ENCODE measurements at regions not wholly inside any gene's neighbourhood (a gene's known extent, or its start where the extent isn't known, plus 50 kb on each side); places are given as distances from the start of the nearest gene placed in this dataset.

DNA sequence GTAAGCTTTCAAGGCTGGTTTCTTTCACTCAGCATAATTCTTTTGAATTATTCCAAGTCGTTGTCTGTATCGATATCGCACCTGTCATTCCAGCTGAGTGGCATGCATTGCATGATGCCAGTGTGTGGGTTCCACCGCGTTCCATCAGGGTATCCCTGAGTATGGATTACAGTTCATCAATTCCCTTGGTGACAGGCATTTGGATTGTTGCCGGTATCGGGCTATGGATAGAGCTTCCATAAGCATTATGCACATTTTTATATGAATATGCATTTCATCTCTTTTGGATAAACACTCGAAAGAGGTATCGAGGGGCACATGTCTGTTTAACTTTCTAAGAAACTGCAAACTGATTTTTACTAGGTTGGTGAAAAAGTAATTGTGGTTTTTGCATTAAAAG, 698.8 kb downstream of the BRD1 start:
- DNase-seq, result no peak
- Histone ChIP-seq H3K4me2 (replicated peaks; ENCODE audit: low read depth, low read length, poor library complexity, severe bottlenecking) (no peak overlapping the region), H3K27ac (ENCODE audit: low read length in 2 of 2) (no peak overlapping the region), H3K4me3 (ENCODE audit: control extremely low read depth in 1 of 5, extremely low read depth in 1 of 5, insufficient read depth in 1 of 5, low read depth in 2 of 5, low read length in 4 of 5) (no peak overlapping the region), H3K27me3 (replicated peaks in 1 of 4; ENCODE audit: control extremely low read depth in 1 of 4, control insufficient read depth in 3 of 4, insufficient read depth in 4 of 4, low read length in 3 of 4) (no peaks in the 10 kb centered on the region), H3K36me3 (replicated peaks in 1 of 2; ENCODE audit: control extremely low read depth in 1 of 2, control insufficient read depth in 1 of 2, extremely low read depth in 1 of 2, insufficient read depth in 2 of 2, low read length in 1 of 2) (no peaks in the 10 kb centered on the region), H3K9me3 (ENCODE audit: control extremely low read depth in 1 of 3, control insufficient read depth in 2 of 3, insufficient read depth in 1 of 3, low read length in 2 of 3) (no peaks in the 10 kb centered on the region), H3K9ac (ENCODE audit: low read length) (no peak overlapping the region), H2AFZ (ENCODE audit: insufficient read depth, low read depth, low read length, poor library complexity, severe bottlenecking) (no peak overlapping the region), H3K4me1 (ENCODE audit: control insufficient read depth in 2 of 2, insufficient read depth in 2 of 2, low read length in 2 of 2) (no peaks in the 10 kb centered on the region), H3K79me2 (ENCODE audit: control insufficient read depth, insufficient read depth, low read length) (no peaks in the 10 kb centered on the region), H4K20me1 (ENCODE audit: control insufficient read depth, insufficient read depth, low read length, poor library complexity, severe bottlenecking) (no peaks in the 10 kb centered on the region)
- no peak for ATAC-seq (ENCODE audit: low read depth)
- POLR2A ChIA-PET, result no interaction called here
- TF ChIP-seq EZH2 (IDR thresholded peaks at IDR 0.05; ENCODE audit: borderline replicate concordance, insufficient read depth, low read depth, low read length, poor library complexity, severe bottlenecking) (no peak), CTCF (IDR thresholded peaks at IDR 0.05) (no peak)
- CTCF ChIA-PET, result no interaction called here
- Mint-ChIP-seq H3K27ac (no peak overlapping the region), H3K9me3 (ENCODE audit: insufficient read depth) (peaks cover 10% of the 10 kb centered on the region), H3K4me1 (no peaks in the 10 kb centered on the region), H3K27me3 (no peaks in the 10 kb centered on the region), H3K4me3 (no peak overlapping the region)
- intact Hi-C loops (cut with micrococcal nuclease), result no loop called here
- WGBS (ENCODE audit: insufficient coverage), result 96% methylated on average over 5 of the region's 9 CpGs

- no peak for DNase-seq
- peaks cover 0 to 8% (median 0%) of the 10 kb centered on the region in 3 donors for H3K9me3 ChIP-seq (ENCODE audit: control extremely low read depth in 1 of 3, control insufficient read depth in 2 of 3, insufficient read depth in 1 of 3, low read length in 2 of 3)
- H3K4me1 Mint-ChIP-seq, result no peaks in the 10 kb centered on the region
- intact Hi-C loops (cut with micrococcal nuclease), result no loop called here
- no peaks in the 10 kb centered on the region for H3K27me3 ChIP-seq (replicated peaks in 1 of 4; ENCODE audit: control extremely low read depth in 1 of 4, control insufficient read depth in 3 of 4, insufficient read depth in 4 of 4, low read length in 3 of 4)
- H3K79me2 ChIP-seq (ENCODE audit: control insufficient read depth, insufficient read depth, low read length), result no peaks in the 10 kb centered on the region
- ChIA-PET POLR2A (no interaction called here), CTCF (no interaction called here)
- no peak overlapping the region for H3K4me3 Mint-ChIP-seq
- H2AFZ ChIP-seq (ENCODE audit: insufficient read depth, low read depth, low read length, poor library complexity, severe bottlenecking), result no peak overlapping the region
- H3K27me3 Mint-ChIP-seq, result peaks cover 6% of the 10 kb centered on the region
- H3K4me2 ChIP-seq (replicated peaks; ENCODE audit: low read depth, low read length, poor library complexity, severe bottlenecking), result no peak overlapping the region
- WGBS (ENCODE audit: insufficient coverage), result 69% methylated on average over 2 of the region's 5 CpGs
- H3K36me3 ChIP-seq (replicated peaks in 1 of 2; ENCODE audit: control extremely low read depth in 1 of 2, control insufficient read depth in 1 of 2, extremely low read depth in 1 of 2, insufficient read depth in 2 of 2, low read length in 1 of 2), result no peaks in the 10 kb centered on the region
- H3K27ac Mint-ChIP-seq, result no peak overlapping the region
- no peak overlapping the region for H3K9ac ChIP-seq (ENCODE audit: low read length)
- no peak overlapping the region for H3K4me3 ChIP-seq (ENCODE audit: control extremely low read depth in 1 of 5, extremely low read depth in 1 of 5, insufficient read depth in 1 of 5, low read depth in 2 of 5, low read length in 4 of 5)
- H3K4me1 ChIP-seq (ENCODE audit: control insufficient read depth in 2 of 2, insufficient read depth in 2 of 2, low read length in 2 of 2), result no peaks in the 10 kb centered on the region
- no peak overlapping the region for H3K27ac ChIP-seq (ENCODE audit: low read length in 2 of 2)
- ATAC-seq (ENCODE audit: low read depth), result no peak
- H4K20me1 ChIP-seq (ENCODE audit: control insufficient read depth, insufficient read depth, low read length, poor library complexity, severe bottlenecking), result no peaks in the 10 kb centered on the region
- H3K9me3 Mint-ChIP-seq (ENCODE audit: insufficient read depth), result peaks cover 16% of the 10 kb centered on the region
- TF ChIP-seq CTCF (IDR thresholded peaks at IDR 0.05), result no peak
- no peak for TF ChIP-seq EZH2 (IDR thresholded peaks at IDR 0.05; ENCODE audit: borderline replicate concordance, insufficient read depth, low read depth, low read length, poor library complexity, severe bottlenecking)
Measured at GRCh38 chr22:49124608-49125007, 703.1 kb downstream of the BRD1 start.
